ENCODE measurements at regions not wholly inside any gene's neighbourhood (a gene's known extent, or its start where the extent isn't known, plus 50 kb on each side); places are given as distances from the start of the nearest gene placed in this dataset.

- DNase-seq, result no peak
Measured at GRCh38 chr10:105707603-105708002, 1066.5 kb downstream of the SORCS3 start.

- no peak for DNase-seq
Measured at GRCh38 chr10:105706281-105707026, 1065.4 kb downstream of the SORCS3 start.

GRCh38 chr10:105702211-105702610 lies 1061.1 kb downstream of the SORCS3 start:
- DNase-seq, result no peak

- no peak for DNase-seq
Measured at GRCh38 chr10:105700218-105700617, 1059.1 kb downstream of the SORCS3 start.

- no peak for DNase-seq
Measured at GRCh38 chr10:105699504-105699903, 1058.4 kb downstream of the SORCS3 start.

- no peak for DNase-seq
Measured at GRCh38 chr10:105698592-105698991, 1057.5 kb downstream of the SORCS3 start.

- DNase-seq, result no peak
Measured at GRCh38 chr10:105697290-105697780, 1056.2 kb downstream of the SORCS3 start.

GRCh38 chr10:105691811-105692210 lies 1050.7 kb downstream of the SORCS3 start:
- DNase-seq, result peak; percentile 12

- DNase-seq, result no peak
Measured at GRCh38 chr10:105682911-105683310, 1041.8 kb downstream of the SORCS3 start.

GRCh38 chr10:105681051-105681450 lies 1040.0 kb downstream of the SORCS3 start:
- peak; percentile 3 for DNase-seq

GRCh38 chr10:105679781-105680180 lies 1038.7 kb downstream of the SORCS3 start:
- no peak for DNase-seq

GRCh38 chr10:105675333-105675732 lies 1034.2 kb downstream of the SORCS3 start:
- no peak for DNase-seq

- DNase-seq, result no peak
Measured at GRCh38 chr10:105674448-105674847, 1033.4 kb downstream of the SORCS3 start.

GRCh38 chr10:105658696-105659095 lies 1017.6 kb downstream of the SORCS3 start:
- DNase-seq, result no peak

GRCh38 chr10:105656856-105657255 lies 1015.8 kb downstream of the SORCS3 start:
- DNase-seq, result no peak

GRCh38 chr10:105650306-105650705 lies 1009.2 kb downstream of the SORCS3 start:
- no peak for DNase-seq

- no peak for DNase-seq
Measured at GRCh38 chr10:105647354-105647753, 1006.3 kb downstream of the SORCS3 start.

GRCh38 chr10:105644978-105645377 lies 1003.9 kb downstream of the SORCS3 start:
- no peak for DNase-seq

GRCh38 chr10:105644559-105644958 lies 1003.5 kb downstream of the SORCS3 start:
- DNase-seq, result no peak

- DNase-seq, result no peak
Measured at GRCh38 chr10:105644091-105644490, 1003.0 kb downstream of the SORCS3 start.

GRCh38 chr10:105643660-105644059 lies 1002.6 kb downstream of the SORCS3 start:
- DNase-seq, result no peak

- DNase-seq, result no peak
Measured at GRCh38 chr10:105634281-105634680, 993.2 kb downstream of the SORCS3 start.

GRCh38 chr10:105615715-105616365 lies 974.8 kb downstream of the SORCS3 start:
- DNase-seq, result no peak

- DNase-seq, result no peak
Measured at GRCh38 chr10:105611244-105611798, 970.2 kb downstream of the SORCS3 start.

Data from EL (cell line).